Activated T-cell treated with anti-CD3 and anti-CD28 coated beads, Interleukin-2, amount 50 U/mL, for 24 hours (primary cell): ENCODE measurements at regions not wholly inside any gene's neighbourhood (a gene's known extent, or its start where the extent isn't known, plus 50 kb on each side); places are given as distances from the start of the nearest gene placed in this dataset.

ENCODE experiments used
- DNase-seq: peaks from one replicate; pipeline ENCODE4 v3.0.0-alpha.2; 2020
- H3K27ac Mint-ChIP-seq: 2 replicates; pipeline ENCODE4 v1.8.0; 2020; ENCODE audit warnings: mild to moderate bottlenecking, mixed read lengths
- H3K27me3 Mint-ChIP-seq: 2 replicates; pipeline ENCODE4 v1.8.0; 2020; ENCODE audit warnings: mixed read lengths
- H3K36me3 Mint-ChIP-seq: 2 replicates; pipeline ENCODE4 v1.8.0; 2020; ENCODE audit warnings: low read depth, mixed read lengths
- H3K4me1 Mint-ChIP-seq: 2 replicates; pipeline ENCODE4 v1.8.0; 2020; ENCODE audit warnings: low read depth, mixed read lengths
- H3K4me3 Mint-ChIP-seq: 2 replicates; pipeline ENCODE4 v1.8.0; 2020; ENCODE audit warnings: mild to moderate bottlenecking, moderate library complexity, mixed read lengths
- H3K9me3 Mint-ChIP-seq: 2 replicates; pipeline ENCODE4 v1.8.0; 2020; ENCODE audit warnings: mixed read lengths

DNA sequence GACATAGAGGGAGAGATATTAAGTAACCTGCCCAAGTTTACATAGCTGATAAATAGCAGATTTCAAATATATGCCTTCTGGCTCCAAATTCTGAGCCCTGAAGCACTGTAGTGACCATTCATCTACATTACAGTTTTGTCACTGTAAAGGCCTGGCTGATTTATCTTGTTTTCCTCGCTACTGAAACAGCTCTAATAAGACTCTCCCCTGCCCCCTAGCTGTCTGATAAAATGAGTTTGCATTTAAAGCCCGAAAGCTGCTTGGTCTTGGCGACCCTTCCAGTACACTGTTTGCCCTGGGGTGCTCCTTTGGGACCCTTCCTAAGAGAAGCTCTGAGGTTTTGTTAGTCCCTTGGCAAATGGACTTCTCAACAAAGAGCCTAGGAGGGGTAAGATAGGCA lies 59.7 kb upstream of the RAB11FIP2 start:
- H3K27ac Mint-ChIP-seq: no peak overlapping the region
- H3K27me3 Mint-ChIP-seq: peaks cover 34% of the 10 kb centered on the region
- DNase-seq: no peak
- no peaks in the 10 kb centered on the region for H3K36me3 Mint-ChIP-seq
- no peaks in the 10 kb centered on the region for H3K9me3 Mint-ChIP-seq
- H3K4me1 Mint-ChIP-seq: peaks cover 6% of the 10 kb centered on the region
- no peak overlapping the region for H3K4me3 Mint-ChIP-seq

DNA sequence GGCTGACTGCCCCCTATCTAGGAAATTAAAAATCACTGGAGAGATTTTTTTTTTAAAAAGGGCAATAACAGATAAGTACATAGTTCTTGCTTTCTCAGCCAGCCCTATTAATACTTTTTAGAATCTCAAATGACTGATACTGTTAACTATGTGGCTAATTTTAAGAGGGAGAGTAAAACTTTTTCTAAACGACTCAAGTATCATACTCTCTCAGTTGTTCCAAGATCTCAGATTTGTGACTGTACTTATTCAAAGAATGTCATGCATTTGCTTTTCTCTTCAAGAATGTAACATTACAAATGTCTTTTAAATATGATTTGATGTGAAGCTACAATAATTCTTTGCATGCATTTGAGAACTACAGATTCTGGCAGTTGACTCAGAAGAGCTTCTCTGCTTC lies 55.4 kb upstream of the RAB11FIP2 start:
- Mint-ChIP-seq H3K27me3 (peaks cover 31% of the 10 kb centered on the region), H3K36me3 (no peaks in the 10 kb centered on the region), H3K9me3 (no peaks in the 10 kb centered on the region), H3K4me3 (no peak overlapping the region), H3K27ac (no peak overlapping the region), H3K4me1 (no peaks in the 10 kb centered on the region)
- DNase-seq: no peak

DNA sequence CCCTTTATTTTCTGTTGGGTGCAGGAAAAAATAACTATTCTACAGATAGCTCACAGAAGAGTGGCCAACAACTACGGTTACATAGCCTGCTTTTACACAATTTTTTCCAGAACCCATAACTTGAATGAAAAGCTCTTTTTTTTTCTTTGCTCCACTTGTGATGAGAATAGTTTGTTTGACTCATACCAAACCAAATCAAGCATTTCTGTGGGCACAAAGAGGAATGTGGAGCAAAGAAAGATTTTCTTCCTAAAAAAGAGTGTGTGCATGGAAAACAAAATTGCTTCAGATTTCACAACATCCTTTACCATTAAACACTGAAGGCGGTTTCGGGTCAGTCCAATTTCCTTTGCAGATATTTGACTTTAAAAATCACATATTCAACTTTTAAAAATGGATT lies 54.8 kb upstream of the RAB11FIP2 start:
- Mint-ChIP-seq H3K4me3 (no peak overlapping the region), H3K9me3 (no peaks in the 10 kb centered on the region), H3K4me1 (no peaks in the 10 kb centered on the region), H3K36me3 (no peaks in the 10 kb centered on the region), H3K27ac (no peak overlapping the region), H3K27me3 (peaks cover 31% of the 10 kb centered on the region)
- DNase-seq: no peak
